Esophagus squamous epithelium (tissue), 4 donors: ENCODE measurements at regions not wholly inside any gene's neighbourhood (a gene's known extent, or its start where the extent isn't known, plus 50 kb on each side); places are given as distances from the start of the nearest gene placed in this dataset.

Experiments
- CTCF ChIP-seq, 6 experiments: fragments of 450-650 bp in 4 of 6; fragments of 200-600 bp in 2 of 6; sonication (generic) in 2 of 6; IDR thresholded peaks; one replicate each; pipeline ENCODE4 v1.5.1; 2016 to 2019; ENCODE audit warnings: antibody characterized with exemption in 6 of 6, mild to moderate bottlenecking in 4 of 6, moderate library complexity in 4 of 6
- POLR2A ChIP-seq, 4 donors: fragments of 450-650 bp; IDR thresholded peaks; one replicate each; pipeline ENCODE4 v1.6.1; 2017; ENCODE audit warnings: antibody characterized with exemption in 4 of 4, mild to moderate bottlenecking in 4 of 4, moderate library complexity in 3 of 4

DNA sequence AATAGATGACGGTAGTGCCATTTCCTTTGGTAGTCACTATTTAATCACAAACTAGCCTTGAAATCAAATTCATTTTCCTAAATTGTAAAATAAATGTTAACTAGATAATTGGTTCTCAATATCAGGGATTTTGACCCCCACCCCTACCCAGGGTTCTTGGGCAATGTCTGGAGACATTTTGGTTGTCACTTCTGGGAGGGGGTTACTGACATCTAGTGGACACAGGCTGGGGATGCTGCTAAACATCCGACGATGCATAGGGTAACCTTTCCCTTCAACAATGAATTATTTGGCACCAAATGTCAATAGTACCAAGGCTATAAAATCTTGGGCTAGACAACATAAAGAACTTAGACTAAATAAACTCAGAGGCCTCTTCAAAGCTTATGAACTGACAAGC, 285.8 kb upstream of the TRPC5 start:
- TF ChIP-seq CTCF (IDR thresholded peaks at IDR 0.05) (no peak), POLR2A (IDR thresholded peaks at IDR 0.05) (no peak)
